Bronchial epithelial cell (primary cell): ENCODE measurements at regions not wholly inside any gene's neighbourhood (a gene's known extent, or its start where the extent isn't known, plus 50 kb on each side); places are given as distances from the start of the nearest gene placed in this dataset.

Experiments used
- DNase-seq: peaks from one replicate; pipeline ENCODE4 v3.0.0-alpha.2; 2010; ENCODE audit warnings: low read depth
- FAIRE-seq: peaks from 2 replicates; lab custom pipeline; 2011; peaks lifted over from hg19 to GRCh38; lab: Jason Lieb, UNC
- H3K27me3 ChIP-seq: 2 replicates; pipeline ENCODE4 v1.5.1; 2011; ENCODE audit warnings: low read length; ENCODE audit not compliant: control insufficient read depth, insufficient read depth
- H3K36me3 ChIP-seq: 2 replicates; pipeline ENCODE4 v1.5.1; 2011; ENCODE audit warnings: low read length; ENCODE audit not compliant: control insufficient read depth, insufficient read depth
- H3K4me3 ChIP-seq: 2 replicates; pipeline ENCODE4 v1.5.1; 2011; ENCODE audit warnings: mild to moderate bottlenecking, low read depth, low read length, control low read depth
- TF ChIP-seq, protein P1 (sequence below): IDR thresholded peaks from 2 replicates; pipeline ENCODE4 v1.5.1; 2011; ENCODE audit warnings: mild to moderate bottlenecking, moderate library complexity, low read length, control low read depth, inconsistent platforms; ENCODE audit not compliant: insufficient read depth, severe bottlenecking

DNA sequence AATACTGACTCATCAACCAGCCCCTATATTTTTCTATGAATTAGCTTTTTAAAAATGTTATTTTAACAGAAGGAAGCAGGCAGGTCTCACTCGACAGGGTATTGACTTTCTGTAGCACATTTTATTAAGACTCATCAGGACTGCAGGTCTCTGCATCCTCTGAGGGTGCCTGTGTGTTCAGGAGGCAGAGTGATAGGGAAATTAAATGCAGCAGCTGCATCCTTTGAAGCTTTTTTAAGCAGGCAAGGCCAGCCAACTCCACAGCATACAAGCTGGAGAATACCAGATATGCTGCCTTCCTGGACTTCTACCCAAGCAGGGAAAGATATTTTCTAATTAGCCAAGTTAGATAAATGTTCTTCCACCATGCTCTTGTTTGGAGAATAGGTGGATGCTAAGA is 124.9 kb downstream of the WSCD1 start:
- Histone ChIP-seq H3K4me3 (no peak overlapping the region), H3K36me3 (no peaks in the 10 kb centered on the region), H3K27me3 (no peaks in the 10 kb centered on the region)
- no peak for FAIRE-seq
- DNase-seq = no peak
- TF ChIP-seq, protein P1, sequence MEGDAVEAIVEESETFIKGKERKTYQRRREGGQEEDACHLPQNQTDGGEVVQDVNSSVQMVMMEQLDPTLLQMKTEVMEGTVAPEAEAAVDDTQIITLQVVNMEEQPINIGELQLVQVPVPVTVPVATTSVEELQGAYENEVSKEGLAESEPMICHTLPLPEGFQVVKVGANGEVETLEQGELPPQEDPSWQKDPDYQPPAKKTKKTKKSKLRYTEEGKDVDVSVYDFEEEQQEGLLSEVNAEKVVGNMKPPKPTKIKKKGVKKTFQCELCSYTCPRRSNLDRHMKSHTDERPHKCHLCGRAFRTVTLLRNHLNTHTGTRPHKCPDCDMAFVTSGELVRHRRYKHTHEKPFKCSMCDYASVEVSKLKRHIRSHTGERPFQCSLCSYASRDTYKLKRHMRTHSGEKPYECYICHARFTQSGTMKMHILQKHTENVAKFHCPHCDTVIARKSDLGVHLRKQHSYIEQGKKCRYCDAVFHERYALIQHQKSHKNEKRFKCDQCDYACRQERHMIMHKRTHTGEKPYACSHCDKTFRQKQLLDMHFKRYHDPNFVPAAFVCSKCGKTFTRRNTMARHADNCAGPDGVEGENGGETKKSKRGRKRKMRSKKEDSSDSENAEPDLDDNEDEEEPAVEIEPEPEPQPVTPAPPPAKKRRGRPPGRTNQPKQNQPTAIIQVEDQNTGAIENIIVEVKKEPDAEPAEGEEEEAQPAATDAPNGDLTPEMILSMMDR = no peak

GRCh38 chr17:6191405-6192324 is 121.5 kb downstream of the WSCD1 start:
- TF ChIP-seq, protein P1 = no peak
- Histone ChIP-seq H3K4me3 (no peak overlapping the region), H3K27me3 (no peaks in the 10 kb centered on the region), H3K36me3 (no peaks in the 10 kb centered on the region)
- no peak for FAIRE-seq
- DNase-seq = no peak

DNA sequence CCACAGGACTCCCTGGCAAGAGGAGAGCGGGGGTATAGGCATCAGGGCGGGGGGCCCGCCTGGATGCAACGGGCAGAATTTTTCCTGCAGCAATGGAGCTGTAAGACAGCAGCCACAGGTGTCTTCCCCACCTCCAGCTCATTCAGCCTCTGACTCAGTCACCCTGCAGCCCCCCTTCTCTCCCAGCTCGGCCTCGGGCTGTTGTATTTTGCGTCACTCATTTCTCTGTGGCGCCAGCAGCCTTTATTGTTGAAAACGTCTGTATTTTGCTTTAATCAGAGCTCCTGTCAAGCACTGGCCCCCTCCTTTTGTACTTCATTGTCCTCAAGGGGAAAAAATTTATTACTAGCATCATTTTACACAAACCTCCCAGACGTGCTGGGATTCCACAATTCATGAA is 117.7 kb downstream of the WSCD1 start:
- H3K27me3 ChIP-seq = no peaks in the 10 kb centered on the region
- no peak for FAIRE-seq
- peak; percentile 1 for DNase-seq
- TF ChIP-seq, protein P1 = no peak
- H3K4me3 ChIP-seq = no peak overlapping the region
- H3K36me3 ChIP-seq = no peaks in the 10 kb centered on the region

DNA sequence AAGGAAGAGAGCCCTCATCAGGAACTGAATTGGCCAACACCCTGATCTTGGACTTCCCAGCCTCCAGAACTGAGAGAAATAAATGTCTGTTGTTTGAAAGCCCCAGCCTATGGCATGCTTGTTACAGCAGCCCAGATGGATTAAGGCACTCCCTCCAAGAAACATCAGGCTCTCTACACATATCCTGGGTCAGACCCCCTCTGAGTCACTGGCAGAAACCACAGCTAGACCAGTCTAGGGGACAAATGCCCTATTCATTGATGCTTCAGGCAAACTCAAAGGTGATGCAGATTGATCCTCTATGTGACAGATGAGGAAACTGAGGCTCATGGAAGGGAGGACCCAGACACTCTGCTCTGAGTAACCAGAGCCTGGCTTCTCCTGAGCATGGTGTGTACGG is 116.8 kb downstream of the WSCD1 start:
- Histone ChIP-seq H3K4me3 (no peak overlapping the region), H3K36me3 (no peaks in the 10 kb centered on the region), H3K27me3 (no peaks in the 10 kb centered on the region)
- FAIRE-seq = no peak
- no peak for DNase-seq
- TF ChIP-seq, protein P1 = no peak

GRCh38 chr17:6184508-6184907 is 114.3 kb downstream of the WSCD1 start:
- TF ChIP-seq, protein P1 = no peak
- Histone ChIP-seq H3K4me3 (no peak overlapping the region), H3K36me3 (no peaks in the 10 kb centered on the region), H3K27me3 (no peaks in the 10 kb centered on the region)
- DNase-seq (no peak), FAIRE-seq (no peak)
